ENCODE measurements at regions not wholly inside any gene's neighbourhood (a gene's known extent, or its start where the extent isn't known, plus 50 kb on each side); places are given as distances from the start of the nearest gene placed in this dataset.
"Not testable (repeated sequence)": the region's sequence is repeated elsewhere in the genome, so short reads cannot be mapped to it uniquely, and the experiment has no call there.

DNA sequence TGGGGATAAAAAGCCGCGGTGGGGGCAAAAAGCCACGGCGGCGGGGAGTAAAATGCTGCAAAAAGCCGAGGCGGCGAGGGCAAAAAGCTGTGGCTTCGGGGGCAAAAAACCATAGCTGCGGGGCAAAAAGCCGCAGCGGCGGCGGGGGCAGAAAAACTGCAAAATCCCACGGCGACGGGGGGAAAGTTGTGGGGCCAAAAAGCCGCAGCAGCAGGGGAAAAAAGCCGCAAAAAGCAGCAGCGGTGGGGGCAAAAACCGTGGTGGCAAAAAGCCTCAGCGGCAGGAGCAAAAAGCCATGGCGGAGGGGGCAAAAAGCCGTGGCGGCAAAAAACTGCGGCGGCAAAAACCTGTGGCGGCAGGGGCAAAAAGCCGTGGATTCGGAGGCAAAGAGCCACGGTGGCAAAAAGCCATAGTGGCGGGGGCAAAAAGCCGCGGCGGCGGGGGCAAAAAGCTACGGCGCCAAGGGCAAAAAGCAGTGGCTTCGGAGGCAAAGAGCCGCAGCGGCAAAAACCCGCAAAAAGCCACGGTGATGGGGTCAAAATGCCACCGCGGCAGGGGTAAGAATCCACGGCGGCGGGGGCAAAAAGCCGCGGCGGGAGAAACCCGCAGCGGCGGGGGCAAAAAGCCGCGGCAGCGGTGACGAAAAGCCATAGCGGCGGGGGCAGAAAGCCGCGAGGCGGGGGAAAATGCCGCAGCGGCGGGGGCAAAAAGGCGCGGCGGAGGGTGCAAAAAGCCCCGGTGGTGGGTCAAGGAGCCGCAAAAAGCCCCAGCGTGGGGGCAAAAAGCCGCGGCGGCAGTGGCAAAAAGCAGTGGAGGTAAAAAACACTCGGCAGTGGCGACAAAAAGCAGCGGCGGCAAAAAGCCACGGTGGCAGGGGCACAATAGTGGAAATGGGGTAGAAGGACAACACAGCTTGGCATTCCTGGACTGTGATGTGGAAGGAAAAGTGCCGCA is 192.8 kb downstream of the SHCBP1 start:
- Mint-ChIP-seq H3K27ac (no peak overlapping the region), H3K9me3 (peaks cover 9% of the 10 kb centered on the region), H3K4me3 (no peak overlapping the region), H3K36me3 (ENCODE audit: low read depth) (peaks cover 8% of the 10 kb centered on the region), H3K4me1 (ENCODE audit: low read depth) (no peaks in the 10 kb centered on the region), H3K27me3 (peaks cover 8% of the 10 kb centered on the region)
- POLR2A ChIA-PET, result no interaction called here
- TF ChIP-seq, protein P1, sequence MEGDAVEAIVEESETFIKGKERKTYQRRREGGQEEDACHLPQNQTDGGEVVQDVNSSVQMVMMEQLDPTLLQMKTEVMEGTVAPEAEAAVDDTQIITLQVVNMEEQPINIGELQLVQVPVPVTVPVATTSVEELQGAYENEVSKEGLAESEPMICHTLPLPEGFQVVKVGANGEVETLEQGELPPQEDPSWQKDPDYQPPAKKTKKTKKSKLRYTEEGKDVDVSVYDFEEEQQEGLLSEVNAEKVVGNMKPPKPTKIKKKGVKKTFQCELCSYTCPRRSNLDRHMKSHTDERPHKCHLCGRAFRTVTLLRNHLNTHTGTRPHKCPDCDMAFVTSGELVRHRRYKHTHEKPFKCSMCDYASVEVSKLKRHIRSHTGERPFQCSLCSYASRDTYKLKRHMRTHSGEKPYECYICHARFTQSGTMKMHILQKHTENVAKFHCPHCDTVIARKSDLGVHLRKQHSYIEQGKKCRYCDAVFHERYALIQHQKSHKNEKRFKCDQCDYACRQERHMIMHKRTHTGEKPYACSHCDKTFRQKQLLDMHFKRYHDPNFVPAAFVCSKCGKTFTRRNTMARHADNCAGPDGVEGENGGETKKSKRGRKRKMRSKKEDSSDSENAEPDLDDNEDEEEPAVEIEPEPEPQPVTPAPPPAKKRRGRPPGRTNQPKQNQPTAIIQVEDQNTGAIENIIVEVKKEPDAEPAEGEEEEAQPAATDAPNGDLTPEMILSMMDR (IDR thresholded peaks at IDR 0.05), result no peak
- ATAC-seq, result no peak
- no peak for DNase-seq
- CTCF ChIA-PET, result no interaction called here
- intact Hi-C loops (cut with micrococcal nuclease), result no loop called here

DNA sequence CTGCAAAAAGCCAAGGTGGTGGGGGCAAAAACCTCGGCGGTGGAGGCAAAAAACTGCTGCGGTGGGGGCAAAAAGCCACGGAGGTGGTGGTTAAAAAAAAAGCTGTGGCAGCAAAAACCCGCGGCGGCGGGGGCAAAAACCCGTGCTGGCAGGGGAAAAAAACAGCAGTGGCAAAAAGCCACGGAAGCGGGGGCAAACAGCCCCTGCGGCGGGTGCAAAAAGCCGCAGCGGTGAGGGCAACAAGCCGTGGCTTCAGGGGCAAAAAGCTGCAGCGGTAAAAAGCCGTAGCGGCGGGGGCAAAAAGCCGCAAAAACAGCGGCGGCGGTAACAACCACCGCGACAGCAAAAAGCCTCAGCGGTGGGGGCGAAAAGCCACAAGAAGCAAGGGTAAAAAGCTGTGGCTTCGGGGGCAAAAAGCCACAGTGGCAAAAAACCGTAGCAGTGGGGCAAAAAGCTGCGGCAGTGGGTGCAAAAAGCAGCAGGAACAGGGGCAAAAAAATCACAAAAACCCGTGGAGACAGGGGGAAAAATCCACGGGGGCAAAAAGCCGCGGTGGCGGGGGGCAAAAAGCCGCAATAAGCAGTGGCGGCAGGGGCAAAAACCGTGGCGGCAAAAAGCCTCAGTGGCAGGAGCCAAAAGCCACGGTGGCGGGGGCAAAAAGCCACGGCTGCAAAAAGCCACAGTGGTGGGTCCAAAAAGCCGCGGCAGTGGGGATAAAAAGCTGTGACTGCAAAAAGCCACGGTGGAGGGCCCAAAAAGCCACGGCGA is 193.7 kb downstream of the SHCBP1 start:
- H3K4me1 Mint-ChIP-seq (ENCODE audit: low read depth), result no peaks in the 10 kb centered on the region
- peaks cover 8% of the 10 kb centered on the region for H3K27me3 Mint-ChIP-seq
- peaks cover 9% of the 10 kb centered on the region for H3K9me3 Mint-ChIP-seq
- POLR2A ChIA-PET, result no interaction called here
- intact Hi-C loops (cut with micrococcal nuclease), result no loop called here
- no peak overlapping the region for H3K27ac Mint-ChIP-seq
- ATAC-seq (no peak), DNase-seq (no peak)
- CTCF ChIA-PET, result no interaction called here
- TF ChIP-seq, protein P1 (IDR thresholded peaks at IDR 0.05), result no peak
- no peak overlapping the region for H3K4me3 Mint-ChIP-seq
- H3K36me3 Mint-ChIP-seq (ENCODE audit: low read depth), result peaks cover 8% of the 10 kb centered on the region

DNA sequence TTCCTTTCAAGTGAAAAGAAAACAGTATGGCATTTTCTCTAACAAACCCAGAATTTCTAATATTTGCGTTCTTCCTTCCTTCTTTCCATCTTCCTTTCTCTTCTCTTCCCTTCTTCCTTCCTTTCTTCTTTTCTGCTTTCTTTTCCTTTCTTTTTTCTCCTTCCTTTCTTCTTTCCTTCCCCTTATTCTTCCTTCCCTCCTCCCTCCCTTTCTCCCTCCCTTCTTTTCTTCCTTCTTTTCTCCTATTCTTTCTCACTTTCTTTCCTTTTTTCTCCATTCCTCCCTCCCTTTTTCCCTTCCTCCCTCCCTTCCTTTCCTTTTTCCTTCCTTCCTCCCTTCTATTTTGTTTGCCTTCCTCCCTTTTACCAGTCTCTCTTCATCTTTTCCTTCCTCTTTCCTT is 194.8 kb downstream of the SHCBP1 start:
- ATAC-seq, result no peak
- ChIA-PET POLR2A (no interaction called here), CTCF (no interaction called here)
- Mint-ChIP-seq H3K9me3 (peaks cover 15% of the 10 kb centered on the region), H3K4me1 (ENCODE audit: low read depth) (no peaks in the 10 kb centered on the region), H3K27ac (no peak overlapping the region), H3K27me3 (peaks cover 8% of the 10 kb centered on the region), H3K36me3 (ENCODE audit: low read depth) (peaks cover 8% of the 10 kb centered on the region), H3K4me3 (no peak overlapping the region)
- TF ChIP-seq, protein P1 (IDR thresholded peaks at IDR 0.05), result no peak
- intact Hi-C loops (cut with micrococcal nuclease), result no loop called here
- no peak for DNase-seq

DNA sequence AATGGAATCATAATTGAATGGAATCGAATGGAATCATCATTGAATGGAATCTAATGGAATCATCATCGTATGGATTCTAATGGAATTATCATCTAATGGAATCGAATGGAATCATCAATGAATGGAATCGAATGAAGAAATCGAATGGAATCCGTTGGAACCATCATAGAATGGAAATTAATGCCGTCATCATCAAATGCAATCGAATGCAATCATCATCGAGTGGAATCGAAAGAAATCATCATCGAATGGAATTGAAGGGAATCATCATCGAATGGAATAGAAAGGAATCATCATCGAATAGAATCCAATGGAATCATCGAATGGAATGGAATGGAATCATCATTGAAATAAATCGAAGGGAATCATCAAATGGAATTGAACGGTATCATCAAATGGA is 217.2 kb downstream of the SHCBP1 start:
- Mint-ChIP-seq H3K9me3 (peaks cover 23% of the 10 kb centered on the region), H3K4me1 (ENCODE audit: low read depth) (no peaks in the 10 kb centered on the region), H3K4me3 (no peak overlapping the region), H3K27ac (no peak overlapping the region), H3K27me3 (no peaks in the 10 kb centered on the region), H3K36me3 (ENCODE audit: low read depth) (peaks cover 10% of the 10 kb centered on the region)
- ATAC-seq (no peak), DNase-seq (no peak)
- POLR2A ChIA-PET, result no interaction called here
- CTCF ChIA-PET, result no interaction called here
- intact Hi-C loops (cut with micrococcal nuclease), result no loop called here
- TF ChIP-seq, protein P1 (IDR thresholded peaks at IDR 0.05), result no peak

DNA sequence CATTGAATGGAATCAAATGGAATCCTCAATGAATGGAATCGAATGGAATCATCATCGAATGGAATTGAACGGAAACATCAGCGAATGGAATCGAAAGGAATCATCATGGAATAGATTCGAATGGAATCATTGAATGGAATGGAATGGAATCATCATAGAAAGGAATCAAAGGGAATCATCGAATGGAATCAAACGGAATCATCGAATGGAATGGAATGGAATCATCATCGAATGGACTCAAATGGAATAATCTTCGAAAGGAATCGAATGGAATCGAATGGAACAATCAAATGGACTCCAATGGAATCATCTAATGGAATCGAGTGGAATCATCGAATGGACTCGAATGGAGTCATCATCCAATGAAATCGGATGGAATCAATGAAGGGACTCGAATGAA is 222.6 kb downstream of the SHCBP1 start:
- H3K4me3 Mint-ChIP-seq; H3K36me3 Mint-ChIP-seq (ENCODE audit: low read depth); intact Hi-C loops (cut with micrococcal nuclease); H3K9me3 Mint-ChIP-seq; H3K27me3 Mint-ChIP-seq; H3K4me1 Mint-ChIP-seq (ENCODE audit: low read depth); ATAC-seq; DNase-seq; POLR2A ChIA-PET; CTCF ChIA-PET; H3K27ac Mint-ChIP-seq: not testable (repeated sequence)

DNA sequence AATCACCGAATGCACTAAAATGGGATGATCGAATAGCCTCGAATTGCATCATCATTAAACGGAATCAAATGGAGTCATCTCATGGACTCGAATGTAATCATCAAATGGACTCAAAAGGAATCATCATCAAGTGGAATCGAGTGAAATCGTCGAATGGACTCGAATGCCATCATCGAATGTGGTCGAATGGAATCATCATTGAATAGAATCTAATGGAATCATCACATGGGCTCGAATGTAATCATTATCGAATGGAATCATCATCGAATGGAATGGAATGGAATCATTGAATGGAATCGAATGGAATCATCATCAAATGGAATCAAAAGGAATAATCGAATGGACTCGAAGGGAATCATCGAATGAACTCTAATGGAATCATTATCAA is 224.3 kb downstream of the SHCBP1 start:
- CTCF ChIA-PET; H3K27ac Mint-ChIP-seq; DNase-seq; H3K9me3 Mint-ChIP-seq; H3K27me3 Mint-ChIP-seq; POLR2A ChIA-PET; H3K36me3 Mint-ChIP-seq (ENCODE audit: low read depth); H3K4me3 Mint-ChIP-seq; intact Hi-C loops (cut with micrococcal nuclease); ATAC-seq; H3K4me1 Mint-ChIP-seq (ENCODE audit: low read depth): not testable (repeated sequence)

DNA sequence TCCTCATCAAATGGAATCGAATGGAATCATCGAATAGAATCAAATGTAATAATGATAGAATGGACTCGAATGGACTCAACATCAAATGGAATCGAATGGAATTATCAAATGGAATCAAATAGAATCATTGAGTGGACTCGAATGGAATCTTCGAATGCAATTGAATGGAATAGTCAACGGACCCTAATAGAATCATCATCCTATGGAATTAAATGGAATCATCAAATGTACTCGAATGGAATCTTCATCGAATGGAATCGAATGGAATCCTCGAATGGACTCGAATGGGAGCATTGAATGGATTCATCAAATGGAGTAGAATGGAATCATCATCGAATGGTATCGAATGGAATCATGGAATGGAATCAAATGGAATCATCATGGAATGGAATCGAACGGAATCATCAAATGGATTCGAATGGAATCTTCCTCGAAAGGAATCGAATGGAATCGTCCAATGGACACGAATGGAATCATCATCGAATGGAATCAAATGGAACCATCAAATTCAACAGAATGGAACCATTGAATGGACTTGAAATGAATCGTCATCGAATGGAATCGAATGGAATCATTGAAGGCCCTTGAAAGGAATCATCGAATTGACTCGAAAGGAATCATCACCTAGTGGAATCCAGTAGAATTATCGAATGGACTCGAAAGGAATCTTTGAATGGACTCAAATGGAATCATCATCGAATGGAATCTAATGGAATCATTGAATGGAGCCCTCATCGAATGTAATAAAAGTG is 224.9 kb downstream of the SHCBP1 start:
- H3K36me3 Mint-ChIP-seq (ENCODE audit: low read depth); CTCF ChIA-PET; intact Hi-C loops (cut with micrococcal nuclease); H3K27me3 Mint-ChIP-seq; H3K4me1 Mint-ChIP-seq (ENCODE audit: low read depth); H3K9me3 Mint-ChIP-seq; H3K4me3 Mint-ChIP-seq; DNase-seq; H3K27ac Mint-ChIP-seq; POLR2A ChIA-PET; ATAC-seq: not testable (repeated sequence)

All from activated CD8-positive, alpha-beta T cell treated with anti-CD3 and anti-CD28 coated beads for 36 hours (primary cell).